ENCODE measurements at regions not wholly inside any gene's neighbourhood (a gene's known extent, or its start where the extent isn't known, plus 50 kb on each side); places are given as distances from the start of the nearest gene placed in this dataset.

DNA sequence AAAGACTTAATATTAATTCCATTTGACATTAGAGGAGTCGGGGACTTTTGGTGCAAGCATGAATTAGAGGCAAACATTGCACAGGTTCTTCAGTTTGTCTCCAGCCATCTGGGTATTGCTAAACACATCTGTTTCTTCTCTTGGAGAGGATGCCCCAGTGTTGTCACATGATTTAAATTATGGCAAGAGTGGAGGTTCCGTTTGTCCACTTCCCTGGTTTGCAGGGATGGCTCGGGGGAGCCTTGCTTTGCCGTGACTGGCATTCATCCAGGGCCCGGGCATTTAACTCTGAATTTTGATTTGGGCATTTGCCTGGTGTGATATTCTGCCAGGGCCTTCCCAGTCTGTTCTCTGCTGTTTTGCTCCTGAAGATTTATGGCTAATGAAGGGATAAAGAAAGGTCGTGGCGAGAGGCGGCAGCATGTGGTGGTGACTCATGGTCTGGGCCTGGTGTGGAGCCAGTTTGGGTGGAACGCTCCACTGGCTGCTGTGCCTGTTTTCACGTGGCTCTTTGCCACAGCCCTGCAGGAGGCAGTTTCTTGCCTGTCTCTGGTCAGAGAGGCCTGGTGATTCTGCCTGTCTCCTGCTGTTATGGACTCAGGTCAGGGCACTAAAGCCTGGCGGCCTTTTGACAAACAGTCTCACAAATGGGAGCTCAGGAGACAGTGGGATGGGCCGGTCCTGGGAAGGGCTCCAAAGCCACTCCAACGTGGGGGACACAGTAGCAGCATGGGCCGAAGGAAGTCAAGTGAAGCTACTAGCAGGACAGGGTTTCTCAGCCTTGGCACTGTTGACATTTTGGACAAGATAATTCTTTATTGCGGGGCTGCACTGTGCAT is 99.4 kb upstream of the PGRMC2 start (continued):
- TF ChIP-seq, protein P1, sequence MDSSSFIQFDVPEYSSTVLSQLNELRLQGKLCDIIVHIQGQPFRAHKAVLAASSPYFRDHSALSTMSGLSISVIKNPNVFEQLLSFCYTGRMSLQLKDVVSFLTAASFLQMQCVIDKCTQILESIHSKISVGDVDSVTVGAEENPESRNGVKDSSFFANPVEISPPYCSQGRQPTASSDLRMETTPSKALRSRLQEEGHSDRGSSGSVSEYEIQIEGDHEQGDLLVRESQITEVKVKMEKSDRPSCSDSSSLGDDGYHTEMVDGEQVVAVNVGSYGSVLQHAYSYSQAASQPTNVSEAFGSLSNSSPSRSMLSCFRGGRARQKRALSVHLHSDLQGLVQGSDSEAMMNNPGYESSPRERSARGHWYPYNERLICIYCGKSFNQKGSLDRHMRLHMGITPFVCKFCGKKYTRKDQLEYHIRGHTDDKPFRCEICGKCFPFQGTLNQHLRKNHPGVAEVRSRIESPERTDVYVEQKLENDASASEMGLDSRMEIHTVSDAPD (CRISPR knock-in tag; IDR thresholded peaks at IDR 0.05), result peak; percentile 33; the same call in 1 of the 2 replicates
- no peak for TF ChIP-seq SREBF2 (CRISPR knock-in tag; IDR thresholded peaks at IDR 0.05)
- peak; percentile 41; the same call in 1 of the 2 replicates for TF ChIP-seq BHLHE40 (IDR thresholded peaks at IDR 0.05; ENCODE audit: low read length)
- TF ChIP-seq ZNF175 (CRISPR knock-in tag; IDR thresholded peaks at IDR 0.05; ENCODE audit: low read depth), result 0 out of 2 replicates have a peak, but pooled peaks have one; percentile 43
- peak; percentile 68; the same call in 1 of the 2 replicates for TF ChIP-seq MEF2D (tag; conservative IDR thresholded peaks at IDR 0.05; ENCODE audit: low read depth)
- peak; percentile 92 for TF ChIP-seq JUND (IDR thresholded peaks at IDR 0.05; ENCODE audit: borderline replicate concordance, low read depth, low read length)
- peak; percentile 93; the same call in 2 of the 3 replicates for TF ChIP-seq JUND (tag; IDR thresholded peaks at IDR 0.05; ENCODE audit: borderline replicate concordance, low read depth, low read length)
- TF ChIP-seq SREBF1 (IDR thresholded peaks at IDR 0.05; ENCODE audit: borderline replicate concordance, low read depth, low read length), result no peak
- TF ChIP-seq MEIS2 (IDR thresholded peaks at IDR 0.05; ENCODE audit: partially characterized antibody), result peak; percentile 91
- TF ChIP-seq PHB2 (IDR thresholded peaks at IDR 0.05; ENCODE audit: low read depth), result no peak
- 0 out of 2 replicates have a peak, but pooled peaks have one; percentile 18 for TF ChIP-seq LEF1 (IDR thresholded peaks at IDR 0.05)
- no peak for TF ChIP-seq HNRNPLL (IDR thresholded peaks at IDR 0.05; ENCODE audit: low read depth, low read length, poor library complexity, severe bottlenecking)
- peak; percentile 76 for TF ChIP-seq PRDM10 (IDR thresholded peaks at IDR 0.05; ENCODE audit: partially characterized antibody)
- TF ChIP-seq HDAC3 (IDR thresholded peaks at IDR 0.05; ENCODE audit: borderline replicate concordance, partially characterized antibody), result no peak
- 0 out of 2 replicates have a peak, but pooled peaks have one; percentile 27 for TF ChIP-seq USF1 (CRISPR knock-in tag; IDR thresholded peaks at IDR 0.05)
- no peak for TF ChIP-seq CBFB (CRISPR knock-in tag; IDR thresholded peaks at IDR 0.05)
- no peak for TF ChIP-seq CREB3L1 (IDR thresholded peaks at IDR 0.05; ENCODE audit: borderline replicate concordance, low read depth)
- 0 out of 2 replicates have a peak, but pooled peaks have one; percentile 23 for TF ChIP-seq ZNF583 (CRISPR knock-in tag; IDR thresholded peaks at IDR 0.05)
- TF ChIP-seq MYNN (IDR thresholded peaks at IDR 0.05), result 0 out of 2 replicates have a peak, but pooled peaks have one; percentile 28
- no peak for TF ChIP-seq MYNN (CRISPR knock-in tag; IDR thresholded peaks at IDR 0.05)
- peak; percentile 7 for TF ChIP-seq ZFP36 (IDR thresholded peaks at IDR 0.05; ENCODE audit: low read depth, low read length, partially characterized antibody)
